AG08396 (cell line): ENCODE measurements at regions not wholly inside any gene's neighbourhood (a gene's known extent, or its start where the extent isn't known, plus 50 kb on each side); places are given as distances from the start of the nearest gene placed in this dataset.

Source experiments
- DNase-seq: peaks from one replicate; pipeline ENCODE4 v3.0.0; 2012; ENCODE audit warnings: low spot score, mixed read lengths

DNA sequence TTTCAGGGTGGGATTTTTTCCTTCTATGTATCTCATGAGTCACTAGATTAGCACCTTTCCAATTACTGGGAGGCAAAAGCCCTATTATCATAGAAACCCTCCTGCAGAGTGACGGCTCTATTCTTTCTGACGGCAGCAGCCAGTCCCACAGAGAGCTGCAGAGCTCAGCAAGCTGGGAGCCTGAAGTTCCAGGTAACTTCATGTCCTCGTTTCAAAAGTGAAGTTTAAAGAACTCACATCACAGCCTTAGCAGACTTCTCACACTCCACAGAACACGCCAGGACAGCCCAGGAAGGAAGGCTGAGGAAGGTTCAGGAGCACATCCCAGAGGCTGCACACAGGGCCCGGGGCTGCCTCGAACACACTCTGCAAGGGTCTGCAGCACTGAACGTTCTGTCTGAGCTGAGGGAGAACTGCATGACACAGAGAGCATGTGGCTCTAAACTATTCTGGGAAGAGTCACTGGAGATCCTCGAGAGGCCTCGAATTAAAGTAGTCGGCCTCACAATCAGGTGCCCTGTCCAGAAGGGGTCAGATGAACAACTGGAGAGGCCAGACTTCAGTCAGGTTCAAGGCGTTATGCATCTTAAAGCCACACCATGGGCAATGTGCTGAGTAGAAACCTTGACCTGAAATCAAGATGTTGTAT is 104.2 kb upstream of the DRD2 start:
- DNase-seq = no peak

DNA sequence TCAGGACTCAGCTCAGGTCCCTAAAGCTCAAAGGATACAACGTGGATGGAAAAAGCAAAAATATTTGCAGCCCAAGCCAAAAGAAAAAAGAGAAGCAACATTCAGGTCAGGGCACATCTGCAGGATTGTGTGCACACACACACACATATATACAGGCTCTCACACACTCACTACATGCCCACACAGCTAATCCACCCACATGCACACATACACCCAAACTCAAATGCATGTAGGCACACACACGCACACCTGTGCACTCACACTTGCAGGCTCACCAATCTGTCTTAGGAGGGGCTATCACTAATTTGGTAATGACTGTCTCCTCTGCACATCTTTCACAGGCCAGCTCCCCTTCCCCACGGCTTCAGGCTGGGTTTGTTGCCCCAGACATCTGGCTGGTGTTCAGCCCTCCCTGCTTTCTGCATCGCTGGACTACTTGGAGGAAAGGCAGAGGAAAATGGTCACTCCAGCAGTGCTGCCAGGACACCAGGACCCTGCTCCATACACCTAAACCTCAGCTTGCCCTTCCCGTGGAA is 103.6 kb upstream of the DRD2 start:
- DNase-seq = no peak

DNA sequence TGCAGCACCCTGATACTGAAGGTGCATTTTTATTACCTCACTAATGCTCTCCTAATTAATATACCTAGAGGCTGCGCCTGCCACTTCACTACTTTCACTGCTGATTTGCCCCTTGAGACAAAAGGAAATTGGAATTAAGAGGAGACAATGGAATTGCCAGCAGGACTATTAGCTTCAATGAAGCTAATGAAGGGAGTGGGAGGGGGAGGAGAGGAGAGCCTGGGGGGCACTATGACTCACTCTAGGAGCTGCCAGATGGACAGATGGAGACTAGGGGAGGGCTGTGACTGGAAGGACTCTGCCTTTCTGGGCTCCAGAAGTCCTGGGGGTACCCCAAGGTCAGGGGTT is 102.8 kb upstream of the DRD2 start:
- DNase-seq = no peak

DNA sequence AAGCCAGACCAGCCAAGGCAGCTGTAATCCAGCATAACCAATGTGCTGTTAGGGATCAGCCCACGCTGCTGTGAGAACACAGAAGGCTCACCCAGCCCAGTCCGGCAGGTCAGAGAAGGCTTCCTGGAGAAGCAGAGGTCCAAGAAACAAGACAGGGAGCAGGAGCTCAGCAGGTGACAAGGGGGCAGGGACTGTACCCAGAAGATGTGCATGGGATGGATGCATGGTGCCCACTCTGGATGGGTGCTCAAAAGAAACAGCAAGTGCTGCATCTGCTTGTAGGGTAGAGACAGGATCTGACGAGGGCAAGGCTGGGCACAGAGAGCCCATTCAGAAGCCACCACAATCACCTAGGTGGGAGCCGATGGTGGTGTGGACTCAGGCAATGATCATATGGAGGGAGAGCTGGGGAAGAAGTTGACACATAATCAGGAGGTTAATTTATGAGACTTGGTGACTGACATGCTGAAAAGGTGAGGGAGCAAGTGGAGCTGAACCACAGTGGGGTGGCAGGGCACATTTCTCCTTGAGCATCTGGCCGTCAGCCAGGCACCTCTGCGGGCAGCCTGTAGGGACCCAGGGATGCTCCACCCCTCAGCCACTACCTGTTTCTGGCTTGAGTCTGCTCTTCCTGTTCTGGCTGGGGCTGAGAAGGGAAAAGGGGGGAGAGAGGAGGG is 102.3 kb upstream of the DRD2 start:
- DNase-seq = no peak

DNA sequence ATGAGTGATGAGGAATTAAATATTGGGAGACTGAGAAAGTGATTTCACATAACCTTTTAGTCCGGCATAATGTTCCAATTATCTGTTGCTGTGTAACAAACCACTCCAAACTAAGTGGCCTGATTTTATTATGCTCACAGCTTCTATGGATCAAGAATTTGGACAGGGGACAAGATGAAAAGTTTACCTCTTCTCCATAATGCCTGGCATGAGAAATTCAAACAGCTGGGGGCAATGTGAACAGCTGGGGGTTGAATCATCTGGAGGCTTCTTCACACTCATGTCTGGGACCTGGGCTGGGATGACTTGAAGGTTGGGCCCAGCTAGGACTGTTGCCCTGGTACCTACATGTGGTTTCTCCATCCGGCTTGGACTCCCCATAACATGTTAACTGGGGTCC is 99.4 kb upstream of the DRD2 start:
- no peak for DNase-seq

DNA sequence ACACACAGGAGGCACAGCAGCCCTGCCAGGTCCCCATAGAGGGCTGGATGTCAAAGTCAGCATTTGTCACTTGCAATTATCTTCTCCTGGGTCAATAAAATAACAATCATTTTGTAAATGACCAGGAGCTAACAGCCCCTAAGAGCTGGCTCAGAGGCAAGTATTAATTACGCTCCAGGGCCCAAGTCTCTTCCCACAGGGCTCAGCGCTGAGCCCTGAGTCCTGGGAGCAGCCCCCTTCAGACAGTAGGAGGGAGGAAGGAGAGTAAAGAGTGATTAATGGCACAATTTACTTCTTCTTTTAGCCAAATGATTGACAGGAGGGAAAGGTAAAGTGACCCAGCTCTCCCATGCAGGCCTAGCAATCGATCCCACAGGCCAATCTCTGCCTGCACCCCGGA is 99.0 kb upstream of the DRD2 start:
- no peak for DNase-seq

DNA sequence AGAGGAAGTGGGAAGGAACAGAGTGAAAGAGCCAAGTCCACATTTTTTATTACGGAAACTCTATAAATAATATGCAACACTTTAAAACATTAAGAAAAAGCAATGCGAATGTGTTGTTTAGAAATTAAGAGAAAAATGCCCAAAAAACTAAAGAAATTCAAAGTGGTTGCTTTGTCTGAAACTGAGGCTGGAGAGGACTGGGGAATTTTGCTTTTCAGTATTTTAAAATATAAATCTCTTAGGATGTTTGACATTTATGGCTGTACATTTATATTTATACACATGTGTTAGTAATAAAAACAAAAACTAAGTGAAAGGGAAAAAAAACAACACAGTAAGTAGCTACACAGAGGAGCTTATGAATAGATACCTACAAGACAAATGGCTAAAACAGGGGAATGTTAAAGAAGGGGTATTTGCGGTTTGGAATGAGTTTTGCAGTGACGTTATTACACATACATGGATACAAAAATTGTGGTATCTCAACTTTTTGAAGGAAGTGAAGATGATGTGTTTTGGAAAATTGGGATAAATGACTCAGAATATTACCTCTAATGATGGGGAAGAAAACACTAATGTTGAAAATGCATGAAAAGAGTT is 97.0 kb upstream of the DRD2 start:
- no peak for DNase-seq

DNA sequence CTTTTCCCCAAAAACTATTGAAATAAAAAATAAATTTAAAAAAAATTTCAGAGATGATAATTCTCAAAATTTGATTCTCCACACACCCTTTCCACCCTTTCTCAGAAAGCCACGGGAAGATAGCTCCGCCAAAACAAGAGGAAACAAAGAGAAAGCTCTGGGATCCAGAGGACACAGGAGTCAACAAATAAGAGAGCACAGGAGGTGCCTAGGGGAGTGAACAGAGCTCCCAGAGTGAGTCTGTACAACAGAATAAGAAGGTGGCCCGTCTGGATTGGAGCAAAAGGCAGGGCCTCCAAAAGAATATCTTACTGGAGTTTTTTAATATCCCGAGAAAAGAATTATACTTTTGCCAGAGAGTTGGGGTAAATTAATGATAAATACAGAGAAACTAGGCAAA is 96.3 kb upstream of the DRD2 start:
- no peak for DNase-seq

DNA sequence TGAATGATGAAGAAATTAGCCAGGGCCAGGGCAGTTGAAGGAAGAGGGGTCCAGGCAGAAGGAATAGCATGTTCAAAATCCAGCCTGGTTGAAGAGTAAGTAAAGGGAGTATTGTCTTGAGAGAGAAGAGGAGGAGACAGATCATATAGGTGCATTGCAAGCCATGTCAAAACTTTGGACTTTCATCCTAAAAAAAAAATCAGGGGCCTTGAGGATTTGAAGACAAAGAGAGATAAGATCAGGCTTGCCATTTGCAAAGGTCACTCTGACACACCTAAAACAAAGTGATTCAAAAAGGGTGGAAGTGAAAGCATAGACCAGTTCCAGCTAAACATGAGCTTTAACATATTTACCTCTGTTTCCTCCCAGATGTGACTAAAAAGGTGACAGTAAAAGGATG is 95.7 kb upstream of the DRD2 start:
- no peak for DNase-seq

DNA sequence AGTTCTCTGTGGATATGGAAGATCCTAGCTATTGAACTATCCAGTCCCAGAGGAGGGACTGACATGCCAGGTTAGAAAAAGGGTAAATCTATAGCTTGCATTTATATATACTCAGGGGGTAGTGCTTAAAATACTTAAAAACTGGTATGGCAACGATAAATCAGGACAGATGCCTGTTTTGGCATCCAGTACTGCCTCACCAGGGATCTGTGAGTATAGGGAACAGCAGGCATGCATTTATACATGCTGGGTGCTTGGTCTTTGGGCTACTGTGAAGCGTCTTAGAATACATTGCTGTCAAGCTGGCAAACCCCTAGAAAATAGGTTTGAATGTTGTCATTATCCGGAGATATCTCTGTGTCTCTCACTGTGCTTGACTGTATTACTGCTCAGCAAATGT is 94.2 kb upstream of the DRD2 start:
- no peak for DNase-seq

DNA sequence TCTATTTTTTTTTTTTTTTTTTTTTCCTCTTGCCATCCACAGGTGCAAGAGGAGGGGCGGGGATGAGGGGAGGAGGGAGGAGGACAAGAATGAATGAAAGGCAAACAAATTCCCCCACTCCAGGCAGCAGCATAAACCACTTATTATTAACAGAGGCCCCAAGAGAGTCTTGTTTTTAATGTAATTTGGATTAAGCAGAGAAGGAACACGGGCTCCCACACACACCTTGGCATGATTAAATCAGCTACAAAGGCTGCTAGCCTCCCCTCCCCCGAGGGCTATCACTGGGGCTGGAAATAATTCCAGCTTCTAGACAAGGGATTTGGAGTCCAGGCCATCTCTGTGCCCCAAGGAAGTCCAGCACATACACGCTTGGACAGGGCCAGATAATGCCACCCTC is 93.4 kb upstream of the DRD2 start:
- DNase-seq = no peak

DNA sequence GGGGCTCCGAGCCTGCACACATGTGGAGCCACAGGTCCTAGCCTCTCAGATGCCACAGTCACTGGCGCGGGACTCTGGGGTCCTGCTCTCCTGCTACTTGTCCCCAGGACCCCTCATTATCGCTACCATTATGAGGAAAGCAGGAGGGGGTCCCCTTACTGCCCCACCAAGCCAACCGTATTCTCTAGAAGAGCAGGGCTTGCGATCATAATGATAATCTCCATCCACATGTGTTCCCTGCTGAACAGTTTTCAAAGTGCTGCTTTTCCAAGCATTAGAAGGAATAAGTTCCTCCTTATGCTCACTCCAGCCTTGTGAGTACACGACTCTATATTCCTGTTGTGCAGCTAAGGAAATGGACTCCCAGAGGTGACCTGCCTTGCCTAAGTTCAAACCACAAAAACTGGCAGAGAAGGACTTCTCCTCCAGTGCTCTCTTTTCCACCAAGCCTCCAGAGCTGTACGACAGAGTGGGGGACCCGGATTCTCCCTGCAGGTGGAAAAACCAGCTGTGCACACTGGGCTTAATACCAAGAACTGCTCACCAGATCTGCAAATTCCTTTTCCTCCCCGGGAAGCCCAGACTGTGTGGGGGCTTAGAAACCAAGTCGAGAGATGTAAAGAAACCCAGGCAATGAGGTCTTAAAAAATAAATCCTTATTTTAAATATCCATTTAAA is 92.8 kb upstream of the DRD2 start:
- no peak for DNase-seq

DNA sequence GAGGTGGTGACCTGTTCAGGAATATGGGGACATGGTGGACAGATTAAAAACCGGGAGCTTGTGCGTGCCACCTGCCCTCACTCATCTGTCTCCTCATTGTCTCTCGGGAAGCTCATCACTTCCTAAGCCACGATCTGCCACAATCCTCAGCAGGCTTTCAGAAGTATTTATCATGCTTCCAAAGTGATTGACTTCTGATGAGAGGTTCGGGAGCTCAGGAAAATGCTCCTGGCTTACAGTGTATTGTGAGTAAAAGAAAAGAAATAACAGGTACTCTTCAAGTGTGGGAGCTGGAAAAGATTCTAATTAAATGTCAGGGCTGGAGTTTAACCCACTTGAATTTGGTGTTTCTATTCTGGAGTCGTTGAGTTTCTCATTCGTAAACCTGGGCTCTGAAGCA is 91.9 kb upstream of the DRD2 start:
- no peak for DNase-seq

DNA sequence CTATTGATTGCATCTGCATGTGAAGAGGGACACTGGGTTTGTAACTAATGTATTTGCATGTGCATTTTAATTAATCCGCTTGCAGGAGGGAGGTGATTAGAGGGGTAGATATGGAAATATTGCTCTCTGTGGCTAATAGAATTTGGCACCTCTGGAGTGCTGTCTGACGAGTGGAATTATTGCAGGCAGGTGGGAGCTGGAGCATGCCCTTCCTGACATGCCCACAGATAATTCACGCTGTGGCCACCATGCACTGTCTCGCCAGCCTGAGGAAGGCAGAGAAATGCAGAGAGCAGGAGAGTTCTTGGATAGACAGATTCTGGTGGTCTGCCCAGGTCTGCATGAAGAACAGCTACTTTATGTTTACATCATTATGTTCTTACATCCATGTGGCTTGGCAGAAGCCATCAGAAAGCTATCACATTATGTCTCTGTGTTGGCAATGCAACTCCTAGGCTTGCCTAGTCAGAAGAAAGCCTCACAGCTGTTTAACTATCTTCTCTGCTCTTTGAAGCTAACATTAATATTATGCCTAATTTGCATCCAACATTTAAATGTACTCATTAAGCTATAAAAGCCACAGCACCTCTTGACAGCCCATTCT is 89.4 kb upstream of the DRD2 start:
- DNase-seq = no peak

DNA sequence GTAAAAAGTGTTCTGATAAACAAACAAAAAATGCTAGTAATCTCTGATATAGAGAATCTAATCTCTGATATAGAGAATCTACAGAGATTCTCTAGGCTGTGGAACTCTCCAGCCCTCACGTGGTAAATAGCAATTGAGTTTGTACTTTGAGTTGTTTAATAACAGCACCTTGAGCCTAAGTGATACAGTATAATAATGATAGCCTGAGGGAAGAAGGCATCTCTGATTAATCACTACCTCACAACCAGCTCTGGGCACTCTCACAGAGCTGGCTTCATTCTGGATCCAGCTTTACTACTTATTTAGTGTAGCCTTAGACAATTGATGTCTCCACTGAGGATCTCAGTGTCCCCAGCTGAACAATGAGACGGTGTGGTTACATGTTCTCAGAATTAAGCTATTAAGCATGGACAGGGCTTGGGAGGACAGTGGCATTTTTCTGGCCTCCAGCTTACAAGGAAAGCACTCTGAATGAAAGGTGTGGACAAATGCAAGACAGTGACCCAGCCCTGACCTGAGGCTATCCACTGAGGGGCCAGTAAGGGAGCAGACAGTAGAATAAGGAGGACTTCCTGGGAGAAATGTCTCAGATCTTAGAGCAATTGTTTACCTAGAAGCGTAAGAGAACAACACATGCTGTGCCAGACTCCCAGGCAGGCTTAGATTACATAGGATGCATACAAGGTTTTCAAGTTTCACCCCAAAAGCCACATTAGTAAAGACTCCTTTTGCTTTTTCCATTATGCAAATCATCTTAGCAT is 88.7 kb upstream of the DRD2 start:
- DNase-seq = no peak

DNA sequence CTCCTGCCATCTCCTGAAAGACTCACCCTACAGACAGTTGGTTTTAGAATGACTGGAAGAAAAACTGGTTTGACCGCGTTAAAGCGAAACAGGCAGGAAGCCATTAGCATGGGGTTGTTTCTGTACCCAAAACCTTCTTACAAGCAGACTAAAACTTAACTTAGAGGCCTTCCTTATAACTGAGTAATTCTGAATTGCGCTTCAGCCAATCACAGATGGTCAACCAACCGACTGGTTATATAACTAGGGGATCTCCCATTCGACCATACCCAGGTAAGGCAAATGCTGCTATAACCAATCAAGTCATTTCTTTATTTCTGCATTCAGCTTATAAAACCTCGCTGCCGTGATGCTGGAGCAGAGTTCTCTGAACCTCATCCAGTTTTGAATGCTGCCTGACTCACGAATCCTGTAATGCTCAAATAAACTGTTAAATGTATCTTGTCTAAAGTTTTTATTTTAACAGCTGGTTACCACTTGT is 87.8 kb upstream of the DRD2 start:
- DNase-seq = no peak

DNA sequence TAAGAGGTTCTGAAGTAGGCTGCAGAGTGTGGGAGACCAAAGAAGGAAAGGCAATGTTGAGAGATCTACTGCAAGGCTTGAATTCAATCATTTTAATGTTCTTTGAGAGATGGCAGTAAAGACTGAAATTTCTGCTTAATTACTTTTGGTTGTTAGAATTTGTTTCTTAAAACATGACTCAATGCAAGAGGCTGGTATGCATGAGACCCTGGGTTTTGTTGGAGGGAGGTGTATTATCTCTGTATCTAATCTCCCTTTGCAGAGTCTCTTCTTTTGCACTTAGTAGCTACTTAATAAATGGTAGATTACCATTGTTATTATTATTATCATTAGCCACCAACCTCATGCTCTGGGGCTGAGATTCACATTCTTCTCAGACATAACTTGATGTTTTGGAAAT is 87.4 kb upstream of the DRD2 start:
- no peak for DNase-seq

DNA sequence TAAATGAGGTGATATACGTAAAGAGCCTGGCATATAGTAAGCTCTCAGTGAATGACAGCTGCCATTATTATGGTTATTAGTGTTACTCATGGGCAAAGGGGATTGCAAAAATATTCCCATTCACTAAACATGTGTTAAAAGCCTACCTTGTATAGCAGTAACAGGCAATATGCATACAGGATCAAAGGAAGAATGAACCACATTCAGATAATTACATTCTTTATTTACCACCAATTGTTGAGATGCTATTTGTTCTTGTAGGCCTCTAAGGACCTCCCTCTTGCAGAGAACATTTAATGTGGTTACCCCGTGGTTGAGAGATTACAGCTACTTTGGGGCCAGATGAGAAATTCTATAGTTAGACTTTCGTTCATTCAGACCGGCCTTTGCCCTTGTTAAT is 82.7 kb upstream of the DRD2 start:
- DNase-seq = no peak

DNA sequence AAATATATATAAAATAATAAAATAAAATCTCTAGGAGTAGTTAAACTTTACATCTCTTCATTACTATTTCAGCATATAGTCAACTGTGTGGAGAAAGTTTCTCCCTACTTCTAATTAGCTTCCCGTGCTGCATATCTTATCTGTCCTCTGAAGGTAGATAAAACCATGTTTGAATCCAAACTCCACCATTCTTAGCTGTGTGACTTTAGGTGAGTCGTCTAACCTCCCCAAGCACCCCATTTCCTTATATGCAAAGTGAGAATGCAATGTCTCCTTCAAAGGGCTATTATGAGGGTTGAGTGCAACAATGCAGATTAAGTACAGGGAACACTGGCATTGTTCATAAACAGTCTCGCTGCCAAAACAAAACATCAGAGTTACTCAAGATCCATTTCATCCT is 80.8 kb upstream of the DRD2 start:
- no peak for DNase-seq

DNA sequence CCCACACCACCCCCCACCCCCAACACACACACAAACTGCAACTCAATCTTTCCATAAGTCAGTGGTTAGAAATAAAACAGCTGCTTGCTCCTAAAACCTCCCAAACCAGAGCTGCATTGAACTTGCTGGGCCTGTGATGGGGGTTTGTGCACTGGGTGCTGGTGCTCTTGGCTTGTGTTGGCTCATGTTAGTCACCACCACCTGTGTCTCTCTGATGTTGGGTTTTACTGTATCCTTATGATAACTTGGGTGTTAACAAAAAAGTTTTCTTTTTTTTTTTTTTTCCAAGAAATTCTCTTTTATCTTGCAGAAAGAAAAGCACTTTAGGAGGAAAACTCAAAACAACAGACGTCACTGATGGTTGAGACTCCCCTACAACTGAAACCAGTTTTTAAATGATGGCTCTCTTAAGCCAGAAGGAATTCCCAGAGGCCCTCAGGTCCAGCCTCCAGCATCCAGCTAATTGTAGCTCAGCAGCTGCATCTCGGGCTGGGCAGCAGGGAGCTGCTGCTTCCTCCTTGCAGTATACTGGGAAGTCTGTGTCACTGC is 79.9 kb upstream of the DRD2 start:
- no peak for DNase-seq

DNA sequence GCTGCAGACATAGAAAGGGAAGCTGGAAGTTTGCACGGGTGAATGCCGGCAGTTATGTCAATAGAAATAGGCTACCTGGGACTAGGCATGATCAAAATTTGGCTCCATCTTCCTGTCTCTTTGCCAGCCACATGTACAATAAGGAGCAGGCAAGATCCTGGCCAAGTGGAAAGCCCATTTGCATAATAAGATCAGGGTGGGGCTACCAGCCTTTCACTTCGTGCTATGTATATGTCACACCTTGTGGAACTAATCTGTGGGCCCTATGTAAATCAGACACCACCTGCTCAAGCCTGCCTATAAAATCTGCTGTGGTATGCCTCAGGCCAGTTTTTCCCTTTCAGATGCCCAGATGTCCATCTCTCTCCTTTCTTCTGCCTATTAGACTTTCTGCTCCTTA is 79.3 kb upstream of the DRD2 start:
- DNase-seq = no peak

DNA sequence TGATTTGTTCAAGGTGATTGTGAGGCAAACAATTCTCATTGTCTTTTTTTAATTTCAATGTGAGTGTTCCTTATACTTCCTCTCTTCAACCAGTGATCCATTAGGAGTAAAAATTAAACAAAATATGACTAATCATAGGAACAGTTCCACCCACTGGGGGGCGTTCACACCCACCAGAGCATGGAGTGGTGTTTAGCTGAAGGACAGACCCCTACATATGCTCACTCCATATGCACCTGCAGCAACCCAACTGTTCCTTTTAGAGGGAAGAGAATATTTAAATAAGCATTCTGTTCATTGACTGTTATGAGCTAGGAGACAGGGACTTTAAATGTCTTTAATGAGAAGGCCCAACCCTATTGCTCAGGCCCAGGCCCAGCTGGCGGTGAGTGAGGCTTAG is 78.7 kb upstream of the DRD2 start:
- DNase-seq = no peak
